ENCODE measurements at regions not wholly inside any gene's neighbourhood (a gene's known extent, or its start where the extent isn't known, plus 50 kb on each side); places are given as distances from the start of the nearest gene placed in this dataset.

GRCh38 chr4:59058543-59058942, 1948.4 kb upstream of the IGFBP7 start:
- TF ChIP-seq, protein P1, sequence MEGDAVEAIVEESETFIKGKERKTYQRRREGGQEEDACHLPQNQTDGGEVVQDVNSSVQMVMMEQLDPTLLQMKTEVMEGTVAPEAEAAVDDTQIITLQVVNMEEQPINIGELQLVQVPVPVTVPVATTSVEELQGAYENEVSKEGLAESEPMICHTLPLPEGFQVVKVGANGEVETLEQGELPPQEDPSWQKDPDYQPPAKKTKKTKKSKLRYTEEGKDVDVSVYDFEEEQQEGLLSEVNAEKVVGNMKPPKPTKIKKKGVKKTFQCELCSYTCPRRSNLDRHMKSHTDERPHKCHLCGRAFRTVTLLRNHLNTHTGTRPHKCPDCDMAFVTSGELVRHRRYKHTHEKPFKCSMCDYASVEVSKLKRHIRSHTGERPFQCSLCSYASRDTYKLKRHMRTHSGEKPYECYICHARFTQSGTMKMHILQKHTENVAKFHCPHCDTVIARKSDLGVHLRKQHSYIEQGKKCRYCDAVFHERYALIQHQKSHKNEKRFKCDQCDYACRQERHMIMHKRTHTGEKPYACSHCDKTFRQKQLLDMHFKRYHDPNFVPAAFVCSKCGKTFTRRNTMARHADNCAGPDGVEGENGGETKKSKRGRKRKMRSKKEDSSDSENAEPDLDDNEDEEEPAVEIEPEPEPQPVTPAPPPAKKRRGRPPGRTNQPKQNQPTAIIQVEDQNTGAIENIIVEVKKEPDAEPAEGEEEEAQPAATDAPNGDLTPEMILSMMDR (IDR thresholded peaks at IDR 0.05; ENCODE audit: insufficient read depth, low read length, poor library complexity, severe bottlenecking): no peak
- H3K36me3 ChIP-seq (ENCODE audit: control insufficient read depth, insufficient read depth, low read length): no peaks in the 10 kb centered on the region
- H3K4me3 ChIP-seq (ENCODE audit: low read depth, low read length): no peak overlapping the region
- DNase-seq (ENCODE audit: low read depth): no peak
- H3K27me3 ChIP-seq (ENCODE audit: control insufficient read depth, insufficient read depth, low read length): no peaks in the 10 kb centered on the region

- no peaks in the 10 kb centered on the region for H3K27me3 ChIP-seq (ENCODE audit: control insufficient read depth, insufficient read depth, low read length)
Measured at GRCh38 chr4:59060002-59060846, 1950.0 kb upstream of the IGFBP7 start.

DNA sequence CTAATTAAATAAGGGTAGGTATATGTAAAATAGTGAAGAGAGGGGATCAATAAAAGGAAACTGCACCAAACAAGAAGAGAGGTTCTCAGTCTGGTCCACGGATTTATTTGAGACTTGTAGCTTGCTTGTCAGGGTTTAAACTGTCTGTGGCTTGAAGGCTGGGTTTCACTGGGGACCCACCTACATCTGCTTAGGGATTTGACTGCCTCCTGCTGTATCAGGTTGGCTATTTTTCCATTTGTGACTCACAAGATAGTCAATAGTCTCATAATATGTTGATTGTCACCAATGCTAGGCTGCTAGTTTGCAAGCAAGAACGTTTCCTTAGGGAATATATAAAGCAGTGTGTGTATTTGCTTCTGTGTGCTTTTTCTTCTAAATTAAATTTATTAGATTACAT, 1950.7 kb upstream of the IGFBP7 start:
- Histone ChIP-seq H3K4me3 (ENCODE audit: low read depth, low read length) (no peak overlapping the region), H3K27me3 (ENCODE audit: control insufficient read depth, insufficient read depth, low read length) (no peaks in the 10 kb centered on the region), H3K36me3 (ENCODE audit: control insufficient read depth, insufficient read depth, low read length) (no peaks in the 10 kb centered on the region)
- TF ChIP-seq, protein P1 (IDR thresholded peaks at IDR 0.05; ENCODE audit: insufficient read depth, low read length, poor library complexity, severe bottlenecking): no peak
- no peak for DNase-seq (ENCODE audit: low read depth)

More at GRCh38 chr4:59060002-59060846, 1950.0 kb upstream of the IGFBP7 start:
- TF ChIP-seq, protein P1 (IDR thresholded peaks at IDR 0.05; ENCODE audit: insufficient read depth, low read length, poor library complexity, severe bottlenecking): no peak
- no peaks in the 10 kb centered on the region for H3K36me3 ChIP-seq (ENCODE audit: control insufficient read depth, insufficient read depth, low read length)
- DNase-seq (ENCODE audit: low read depth): no peak
- H3K4me3 ChIP-seq (ENCODE audit: low read depth, low read length): no peak overlapping the region

DNA sequence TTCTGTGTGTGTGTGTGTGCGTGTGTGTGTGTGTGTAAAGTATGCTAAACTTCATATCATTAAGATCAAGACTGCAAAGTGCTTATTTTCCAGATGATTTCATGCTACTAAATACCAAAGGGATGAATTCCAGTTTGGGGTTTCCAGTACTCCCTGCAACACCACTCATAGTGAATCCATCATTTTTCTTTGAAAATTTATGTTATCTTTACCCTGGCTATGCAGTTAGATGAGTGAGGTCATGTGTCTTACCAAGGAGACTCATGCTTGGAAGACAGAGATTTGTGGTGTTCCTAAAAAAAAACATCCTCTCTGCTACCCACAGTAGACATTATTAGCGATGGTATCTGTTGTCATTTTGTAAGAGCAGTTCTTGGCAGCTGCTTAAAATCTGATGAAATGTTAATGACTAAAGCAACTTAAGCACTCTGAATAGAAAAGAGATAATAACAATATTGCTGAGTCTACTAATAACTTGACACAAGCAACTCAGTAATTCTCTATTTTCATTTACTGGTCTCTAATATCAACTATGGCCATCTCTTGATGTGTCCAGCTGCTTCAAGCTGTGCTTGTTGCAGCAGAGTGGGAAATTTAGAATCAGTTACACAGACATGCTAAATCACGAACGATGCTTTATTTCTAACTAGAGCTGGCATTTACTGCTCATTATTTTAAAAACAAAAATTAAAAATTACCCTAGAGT, 1953.0 kb upstream of the IGFBP7 start:
- no peak overlapping the region for H3K4me3 ChIP-seq (ENCODE audit: low read depth, low read length)
- TF ChIP-seq, protein P1 (IDR thresholded peaks at IDR 0.05; ENCODE audit: insufficient read depth, low read length, poor library complexity, severe bottlenecking): no peak
- DNase-seq (ENCODE audit: low read depth): no peak
- H3K27me3 ChIP-seq (ENCODE audit: control insufficient read depth, insufficient read depth, low read length): no peaks in the 10 kb centered on the region
- H3K36me3 ChIP-seq (ENCODE audit: control insufficient read depth, insufficient read depth, low read length): no peaks in the 10 kb centered on the region

DNA sequence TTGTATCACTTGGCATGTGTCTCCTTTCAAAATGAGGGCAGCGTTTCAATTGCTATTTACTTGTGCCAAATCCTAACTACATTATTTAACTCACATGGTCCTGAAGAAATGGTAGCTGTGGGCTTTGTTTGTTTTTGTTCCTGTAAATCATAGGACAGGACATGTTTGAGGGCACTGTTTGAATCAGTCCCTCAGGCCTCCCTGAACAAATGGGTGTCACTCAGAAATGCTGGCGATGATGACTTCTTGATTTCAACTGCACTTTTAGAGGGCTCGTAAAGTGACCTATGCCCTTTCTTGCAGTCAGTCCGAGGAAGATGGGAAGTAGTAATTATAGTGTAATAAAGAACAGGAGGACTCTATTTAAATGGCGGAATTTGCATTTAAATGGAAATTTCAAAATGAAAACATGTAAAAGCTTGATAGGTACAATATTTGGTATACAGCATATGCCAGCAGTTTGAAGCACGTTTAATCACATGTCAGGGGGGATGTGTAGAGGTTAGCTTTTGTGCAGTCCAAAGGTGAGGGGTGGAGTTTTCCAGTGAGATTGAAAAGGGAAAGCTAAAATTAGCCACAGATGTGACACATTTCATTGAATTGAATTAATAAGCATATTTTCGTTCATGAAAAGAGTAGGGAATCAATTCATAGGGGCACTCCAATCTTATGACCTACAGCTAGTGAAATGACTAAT, 1958.7 kb upstream of the IGFBP7 start:
- DNase-seq (ENCODE audit: low read depth): no peak
- H3K4me3 ChIP-seq (ENCODE audit: low read depth, low read length): no peak overlapping the region
- H3K27me3 ChIP-seq (ENCODE audit: control insufficient read depth, insufficient read depth, low read length): no peaks in the 10 kb centered on the region
- TF ChIP-seq, protein P1 (IDR thresholded peaks at IDR 0.05; ENCODE audit: insufficient read depth, low read length, poor library complexity, severe bottlenecking): no peak
- no peaks in the 10 kb centered on the region for H3K36me3 ChIP-seq (ENCODE audit: control insufficient read depth, insufficient read depth, low read length)

Data from kidney epithelial cell (primary cell).